Suppressor macrophage treated with lipopolysaccharide for 4 hours (primary cell): ENCODE measurements at regions not wholly inside any gene's neighbourhood (a gene's known extent, or its start where the extent isn't known, plus 50 kb on each side); places are given as distances from the start of the nearest gene placed in this dataset.

Source experiments
- DNase-seq: peaks from one replicate; pipeline ENCODE4 v3.0.0-alpha.2; 2020

DNA sequence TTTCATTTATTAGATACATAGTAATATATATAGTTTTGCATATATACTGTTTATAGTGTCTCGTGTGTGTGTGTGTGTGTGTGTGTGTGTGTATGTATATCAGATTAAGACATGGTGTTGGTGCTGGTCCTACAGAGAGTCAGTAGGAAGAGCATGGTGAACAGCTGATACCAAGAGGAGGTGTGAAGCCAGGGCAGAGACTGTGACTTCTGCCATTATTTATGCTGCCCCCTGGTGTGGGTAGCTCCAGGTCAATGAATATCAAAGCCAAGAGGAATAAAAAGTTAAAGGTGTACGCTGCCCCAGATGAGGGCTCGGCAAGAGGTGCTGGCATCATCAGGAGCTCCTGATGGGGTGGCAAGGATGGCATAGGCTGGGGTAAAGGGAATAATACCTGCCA, 299.5 kb upstream of the RASGRP1 start:
- no peak for DNase-seq

- no peak for DNase-seq
Measured at GRCh38 chr15:38864827-38865581, 300.4 kb upstream of the RASGRP1 start.

- no peak for DNase-seq
Measured at GRCh38 chr15:38867556-38867955, 302.9 kb upstream of the RASGRP1 start.

DNA sequence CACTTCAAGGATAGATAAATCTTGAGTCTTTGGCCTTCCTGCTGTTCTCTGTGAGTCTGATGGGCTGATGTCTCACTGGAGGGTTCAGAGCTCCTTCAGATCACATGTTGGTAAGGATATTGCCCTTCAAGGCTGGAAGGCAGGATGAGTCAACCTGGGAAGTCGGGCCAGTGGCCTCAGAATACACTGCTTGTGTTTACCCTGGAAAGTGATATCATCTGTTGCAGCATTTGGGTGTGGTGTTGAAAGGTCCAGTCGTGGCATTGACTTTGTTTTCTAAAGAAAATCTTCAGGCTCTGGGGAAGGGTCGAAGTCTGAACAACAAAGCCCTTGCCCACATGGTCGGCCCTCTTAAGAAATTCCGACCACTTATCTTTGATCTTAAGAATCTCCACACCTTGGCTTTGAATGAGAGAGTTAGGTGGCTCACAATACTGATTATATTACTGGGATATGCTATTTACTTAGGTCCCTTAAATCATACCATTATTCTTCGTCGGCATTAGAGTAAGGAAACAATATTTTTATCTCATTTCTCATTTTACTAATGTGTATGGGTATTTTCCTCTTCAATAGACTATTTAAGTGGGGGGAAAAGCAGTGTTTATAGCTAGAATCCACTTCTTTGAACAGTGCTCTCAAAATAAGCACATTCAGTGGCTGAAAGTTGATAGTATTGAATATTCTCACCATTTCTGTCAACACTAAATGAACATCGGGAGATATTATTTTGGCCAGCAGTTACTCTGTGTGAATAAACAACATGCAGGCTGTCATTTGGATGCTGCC, 303.9 kb upstream of the RASGRP1 start:
- DNase-seq = peak; percentile 43

DNA sequence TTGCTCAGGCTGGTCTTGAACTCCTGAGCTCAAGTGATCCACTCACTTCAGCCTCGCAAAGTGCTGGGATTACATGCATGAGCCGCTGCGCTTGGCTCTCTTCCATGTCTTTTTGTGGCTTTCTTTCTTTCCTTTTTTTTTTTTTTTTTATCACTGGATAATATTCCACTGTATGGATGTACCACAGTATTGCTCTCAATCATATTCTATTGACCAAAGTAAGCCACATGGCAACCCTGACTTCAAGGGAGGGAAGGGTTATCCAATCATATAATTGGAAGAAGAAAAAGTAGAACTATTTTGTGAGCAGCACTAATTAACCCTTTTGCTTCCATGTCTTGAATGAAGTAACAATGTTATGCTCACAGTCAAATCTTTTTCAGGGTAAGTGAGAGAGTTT, 307.0 kb upstream of the RASGRP1 start:
- DNase-seq = no peak

GRCh38 chr15:38872732-38873131, 308.1 kb upstream of the RASGRP1 start:
- DNase-seq = no peak

DNA sequence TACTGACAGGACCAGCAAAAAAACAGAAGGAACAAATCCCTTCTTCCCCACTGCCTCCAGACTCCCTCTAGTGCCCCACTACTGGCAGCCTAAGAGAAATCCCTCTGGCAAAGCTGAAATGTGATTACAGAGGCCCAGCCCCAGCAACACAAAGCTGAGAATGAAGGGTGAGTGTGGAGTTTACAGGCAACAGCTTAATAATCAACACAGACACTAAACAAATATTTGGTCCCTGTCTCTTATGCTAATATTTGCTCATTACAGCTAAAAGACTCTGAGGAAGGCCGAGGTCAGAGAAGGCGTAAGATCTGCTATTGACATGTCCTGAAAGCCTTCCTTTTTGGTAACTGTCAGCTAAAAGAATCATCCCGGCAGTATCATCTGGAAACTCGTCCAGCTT, 308.5 kb upstream of the RASGRP1 start:
- DNase-seq = no peak

DNA sequence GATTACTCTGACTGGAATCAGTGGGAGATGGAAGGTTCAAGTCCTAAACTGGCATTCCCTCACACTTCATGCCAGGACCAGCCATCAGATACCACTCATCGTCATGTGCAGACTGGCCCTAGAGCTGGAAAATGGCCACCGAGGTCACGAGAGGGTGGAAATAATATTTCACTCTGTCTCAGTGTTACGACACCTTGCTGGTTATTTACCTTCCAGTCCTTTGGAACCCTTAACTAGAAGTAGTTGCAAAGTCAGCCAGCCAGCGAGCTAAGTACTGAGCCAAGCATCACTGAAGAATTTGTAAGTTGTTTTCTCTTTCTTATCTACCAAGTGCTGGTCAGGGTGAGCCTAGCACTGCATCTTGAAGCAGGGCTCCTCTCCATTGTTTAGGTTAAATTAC, 309.9 kb upstream of the RASGRP1 start:
- DNase-seq = no peak

- DNase-seq = no peak
Measured at GRCh38 chr15:38876211-38876610, 311.6 kb upstream of the RASGRP1 start.

GRCh38 chr15:38876621-38877020, 312.0 kb upstream of the RASGRP1 start:
- no peak for DNase-seq

- no peak for DNase-seq
Measured at GRCh38 chr15:38877471-38877870, 312.9 kb upstream of the RASGRP1 start.

GRCh38 chr15:38878026-38878425, 313.4 kb upstream of the RASGRP1 start:
- DNase-seq = no peak

DNA sequence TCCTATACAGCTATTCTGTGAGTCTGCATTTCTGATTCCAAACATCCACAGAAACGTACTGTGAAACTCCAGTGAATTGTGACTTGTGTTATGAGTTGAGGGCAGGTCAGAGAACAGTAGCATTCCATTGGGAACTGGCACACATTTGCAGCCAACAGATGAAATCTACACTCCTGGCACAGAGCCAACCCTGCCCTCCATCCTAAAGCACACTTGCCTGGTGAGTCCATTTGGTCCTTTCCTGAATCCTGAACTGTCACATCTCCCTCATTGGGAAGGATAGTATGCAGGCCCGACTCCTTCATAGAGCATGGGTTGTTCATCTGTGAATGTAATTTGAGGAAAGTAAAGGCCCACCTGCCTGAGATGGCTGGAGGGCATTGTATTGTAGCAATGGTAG, 314.3 kb upstream of the RASGRP1 start:
- no peak for DNase-seq

- DNase-seq = no peak
Measured at GRCh38 chr15:38879909-38880471, 315.4 kb upstream of the RASGRP1 start.

GRCh38 chr15:38882221-38882620, 317.6 kb upstream of the RASGRP1 start:
- no peak for DNase-seq

DNA sequence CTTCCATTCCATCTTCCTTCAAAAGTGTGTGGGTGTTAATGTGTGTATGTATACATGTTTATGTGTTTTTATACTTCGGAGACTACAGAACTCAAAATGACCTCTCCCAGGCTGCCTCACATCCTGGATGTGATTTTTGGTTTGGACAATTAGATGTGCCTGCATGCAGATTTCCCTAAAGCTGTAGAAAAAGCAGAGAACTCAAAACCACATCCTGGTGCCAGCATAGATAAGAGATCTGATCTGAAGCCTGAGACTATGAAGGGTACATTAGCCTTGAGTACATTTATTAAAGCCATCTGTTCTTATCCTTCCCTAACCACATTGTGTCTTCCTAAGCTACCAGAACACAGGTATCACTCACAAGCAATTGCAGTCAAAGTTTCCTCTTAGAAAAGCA, 319.4 kb upstream of the RASGRP1 start:
- DNase-seq = no peak

- no peak for DNase-seq
Measured at GRCh38 chr15:38885001-38885400, 320.4 kb upstream of the RASGRP1 start.

GRCh38 chr15:38885471-38885952, 320.9 kb upstream of the RASGRP1 start:
- DNase-seq = no peak

- DNase-seq = peak; percentile 50
Measured at GRCh38 chr15:38886315-38887163, 321.9 kb upstream of the RASGRP1 start.

GRCh38 chr15:38888701-38889221, 324.1 kb upstream of the RASGRP1 start:
- DNase-seq = no peak

DNA sequence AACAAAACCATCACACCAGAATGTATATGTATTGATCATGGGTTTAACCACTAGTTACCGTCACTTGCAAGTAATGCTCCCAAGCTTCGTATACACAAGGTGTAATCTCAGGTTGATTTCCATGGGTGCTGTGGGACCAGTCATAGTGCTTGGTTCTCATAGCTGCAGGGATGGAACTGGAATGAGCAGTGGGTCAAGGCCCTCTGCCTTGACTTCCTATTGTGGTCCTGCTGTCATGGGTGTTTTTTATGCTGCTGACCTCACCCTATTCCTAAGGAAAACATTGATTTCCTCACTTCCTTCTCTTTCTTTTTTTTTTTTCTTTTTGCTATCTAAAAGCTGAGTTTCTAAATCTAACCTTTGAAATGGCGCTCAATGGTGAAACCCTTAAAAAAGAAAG, 325.6 kb upstream of the RASGRP1 start:
- no peak for DNase-seq

- DNase-seq = no peak
Measured at GRCh38 chr15:38893925-38894242, 329.3 kb upstream of the RASGRP1 start.
